GM18867 (cell line): ENCODE measurements at regions not wholly inside any gene's neighbourhood (a gene's known extent, or its start where the extent isn't known, plus 50 kb on each side); places are given as distances from the start of the nearest gene placed in this dataset.

Experiments
- ATAC-seq: cut with Tn5 transposase; IDR thresholded peaks from one replicate; pipeline ENCODE4 v1.9.1; 2021; ENCODE audit warnings: mild to moderate bottlenecking, moderate library complexity; ENCODE audit not compliant: unreplicated experiment

GRCh38 chr20:22470620-22471026, 113.7 kb downstream of the FOXA2 start:
- no peak for ATAC-seq

GRCh38 chr20:22466447-22467171, 117.8 kb downstream of the FOXA2 start:
- no peak for ATAC-seq

GRCh38 chr20:22465622-22466446, 118.5 kb downstream of the FOXA2 start:
- ATAC-seq: no peak

DNA sequence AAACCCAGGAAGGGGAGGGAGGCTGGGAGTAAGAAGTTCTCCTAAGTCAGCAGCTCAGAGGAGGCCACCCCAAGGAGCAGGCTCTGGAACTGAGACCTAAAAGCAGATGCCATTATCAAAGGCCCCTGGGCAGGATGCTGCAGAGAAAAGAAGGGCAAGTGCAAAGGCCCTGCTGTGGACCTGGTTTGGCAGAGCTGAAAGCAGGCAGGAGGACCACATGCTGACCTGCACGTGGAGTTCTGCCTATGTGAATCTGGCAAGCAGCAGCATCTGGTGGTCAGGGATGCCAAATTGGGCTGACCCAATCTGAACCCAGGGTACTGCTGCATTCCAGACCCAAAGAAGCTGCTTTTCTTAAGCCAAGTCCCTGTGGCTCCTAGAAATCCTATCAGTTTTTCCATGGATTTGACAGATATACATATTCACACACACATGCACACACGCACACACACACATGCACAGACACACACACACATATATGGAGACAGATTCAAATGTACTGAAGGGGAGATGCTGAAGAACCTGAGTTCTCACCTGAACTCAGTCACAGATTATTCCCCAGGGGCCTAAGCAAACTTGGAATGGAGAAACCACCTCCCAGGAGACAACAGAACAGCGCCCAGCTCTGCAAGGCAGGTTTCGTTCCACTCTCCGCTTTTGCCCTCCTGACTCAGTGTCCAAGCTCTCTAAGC, 119.9 kb downstream of the FOXA2 start:
- ATAC-seq: no peak

DNA sequence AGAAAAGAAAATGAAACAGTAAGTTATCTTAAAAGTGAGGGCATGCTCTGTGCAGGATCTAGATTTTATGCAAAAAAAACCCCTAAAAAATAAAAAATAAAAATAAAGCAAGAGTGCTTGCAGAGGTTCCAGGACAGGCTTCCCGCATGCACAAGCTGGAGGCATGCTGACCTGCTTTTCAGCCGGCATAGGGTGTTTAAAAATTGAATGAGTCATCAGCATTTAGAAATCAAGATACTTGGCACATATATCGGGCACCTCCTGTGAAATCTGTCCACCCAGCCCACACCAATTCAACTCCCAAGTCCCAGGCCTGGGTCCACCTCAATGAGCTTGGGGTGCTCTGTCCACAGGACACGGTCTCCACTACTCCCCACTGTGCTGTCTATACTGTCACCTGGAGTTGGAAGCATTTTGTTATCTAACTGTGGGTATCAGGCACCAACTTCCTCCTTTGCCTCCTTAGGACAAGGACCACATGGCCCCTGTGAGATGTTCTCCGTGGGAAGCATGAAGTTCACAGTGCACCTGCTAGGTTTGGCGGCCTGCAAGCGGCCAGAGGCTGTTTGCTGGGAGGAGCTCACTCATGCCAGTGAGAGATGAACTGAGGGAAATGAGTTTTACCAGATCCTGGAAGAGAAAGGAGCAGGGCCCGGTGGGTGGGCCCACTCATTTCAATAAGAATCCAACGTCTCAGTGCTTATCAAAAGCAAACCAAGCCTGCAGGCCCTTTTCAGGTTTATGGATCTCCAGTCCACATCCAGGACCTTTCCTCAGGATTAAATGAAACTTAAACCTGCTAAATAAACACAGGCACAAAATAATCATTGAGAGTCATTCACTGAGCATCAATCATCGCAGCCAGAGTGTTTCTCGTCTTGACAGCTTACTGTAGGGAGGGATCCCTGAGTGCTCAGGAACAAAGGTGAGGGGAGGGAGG, 121.1 kb downstream of the FOXA2 start:
- ATAC-seq: no peak

DNA sequence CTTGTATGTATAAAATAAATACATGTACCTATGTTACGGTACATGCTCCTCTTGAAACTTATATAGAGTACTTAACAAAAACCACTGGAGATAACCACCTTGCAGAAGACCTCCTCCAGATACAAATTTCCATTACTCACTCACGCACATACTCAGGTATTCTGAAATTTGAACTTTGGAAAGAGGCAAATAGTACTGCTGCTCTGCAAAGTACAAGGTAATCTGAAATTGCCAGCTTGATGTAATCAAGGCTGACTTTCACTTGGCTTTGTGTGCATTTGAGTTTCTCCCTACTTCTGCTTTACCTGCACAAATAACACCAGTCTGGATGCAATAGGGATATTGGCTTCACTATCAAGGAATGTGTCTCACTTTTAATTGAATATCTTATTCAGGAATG, 123.6 kb downstream of the FOXA2 start:
- ATAC-seq: no peak

DNA sequence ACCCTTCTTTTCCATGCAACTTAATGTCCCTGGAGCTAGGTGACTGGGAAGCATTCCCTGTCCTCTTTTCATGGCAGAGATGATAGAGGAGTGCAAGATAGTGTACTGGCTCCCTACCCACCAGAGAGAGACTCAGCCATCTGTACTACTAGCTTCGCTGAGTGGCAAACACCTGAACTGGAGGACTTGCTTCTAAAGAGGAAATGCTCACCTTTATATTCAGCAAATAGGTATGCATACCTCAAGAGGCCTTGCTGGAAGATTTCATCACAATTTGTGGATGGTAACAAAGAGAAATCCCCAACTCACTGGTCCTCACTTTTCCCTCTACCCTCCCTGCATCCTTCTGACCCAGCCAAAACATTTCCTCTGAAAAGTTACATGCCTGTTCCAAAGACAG, 124.1 kb downstream of the FOXA2 start:
- no peak for ATAC-seq

GRCh38 chr20:22459754-22460153, 124.6 kb downstream of the FOXA2 start:
- no peak for ATAC-seq

- ATAC-seq: no peak
Measured at GRCh38 chr20:22456109-22456508, 128.3 kb downstream of the FOXA2 start.

DNA sequence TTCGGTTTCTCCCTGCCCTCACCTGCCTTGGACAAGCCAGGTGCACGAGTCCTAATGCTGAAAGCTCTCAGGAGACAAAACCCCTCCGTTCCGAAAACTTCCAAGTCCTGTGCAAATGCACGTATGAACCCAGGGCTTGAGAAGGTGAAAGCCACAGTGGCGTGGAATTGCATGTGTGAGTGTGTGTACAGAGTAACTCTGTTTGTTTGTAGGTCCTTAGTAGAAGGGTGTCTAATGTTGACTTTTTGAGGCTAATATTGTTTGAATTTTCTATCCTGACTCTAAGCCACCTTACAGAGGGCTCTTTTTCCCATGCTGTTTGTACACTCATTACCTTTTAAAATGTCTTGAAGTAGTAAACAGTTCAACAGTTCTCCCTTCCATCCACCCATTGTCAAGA, 129.1 kb downstream of the FOXA2 start:
- ATAC-seq: no peak

DNA sequence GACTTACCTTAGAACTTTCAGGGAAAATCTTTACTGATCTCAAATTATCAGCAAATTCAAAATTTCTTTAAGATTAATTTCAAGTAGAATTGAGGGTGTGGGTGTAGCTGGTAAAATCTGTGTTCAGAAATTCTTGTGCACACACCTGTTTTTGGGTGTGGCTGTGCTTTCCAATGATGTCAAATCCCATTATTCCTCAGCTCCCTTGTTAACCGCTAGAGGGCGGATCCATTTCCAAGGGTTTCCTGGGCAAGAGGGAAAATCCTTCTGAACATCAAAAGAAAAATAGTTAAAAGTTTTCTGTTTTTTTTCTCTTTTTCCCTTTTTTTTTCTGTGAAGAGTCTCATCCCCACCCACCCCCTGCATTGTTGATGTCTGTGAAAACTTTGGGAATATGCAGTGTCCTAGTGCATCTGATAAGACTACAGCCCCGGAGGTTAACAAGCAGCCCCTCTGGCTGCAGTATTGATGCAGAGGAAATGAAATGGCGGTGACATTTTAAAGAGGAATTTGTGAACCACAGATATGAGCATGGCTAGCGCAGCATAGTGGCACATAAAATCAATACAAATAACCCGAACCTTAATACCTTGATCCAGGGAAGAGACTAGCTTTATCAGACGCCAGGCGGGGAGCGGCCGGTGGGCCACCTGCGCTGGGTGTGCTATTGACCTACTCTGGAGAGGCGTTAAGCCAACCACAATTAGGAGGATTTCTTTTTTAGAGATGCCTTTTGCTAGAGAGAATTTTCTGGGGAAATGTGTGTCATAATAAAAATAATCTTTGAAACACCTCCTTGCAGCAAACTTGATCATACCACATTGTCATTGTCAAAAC, 130.9 kb downstream of the FOXA2 start:
- ATAC-seq: no peak

GRCh38 chr20:22452442-22453011, 131.8 kb downstream of the FOXA2 start:
- ATAC-seq: no peak

DNA sequence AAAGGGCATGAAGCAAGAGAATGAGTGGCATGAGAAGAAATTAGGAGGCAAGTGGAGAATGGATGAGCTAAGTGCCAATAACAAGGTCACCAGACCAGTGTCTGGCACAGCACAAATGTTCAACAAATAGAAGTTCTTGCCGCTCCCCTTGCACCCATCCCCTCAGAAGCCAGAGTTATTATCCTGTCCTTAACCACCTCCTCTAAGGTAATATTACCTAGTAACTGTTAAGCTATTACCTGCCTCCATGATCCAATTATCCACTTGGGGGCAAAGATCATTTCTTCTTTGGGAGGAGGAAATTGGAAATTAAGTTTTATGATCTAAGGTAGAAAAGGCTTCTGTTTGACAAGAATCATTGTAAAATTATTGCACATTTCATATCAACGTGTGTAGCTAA, 133.8 kb downstream of the FOXA2 start:
- no peak for ATAC-seq

DNA sequence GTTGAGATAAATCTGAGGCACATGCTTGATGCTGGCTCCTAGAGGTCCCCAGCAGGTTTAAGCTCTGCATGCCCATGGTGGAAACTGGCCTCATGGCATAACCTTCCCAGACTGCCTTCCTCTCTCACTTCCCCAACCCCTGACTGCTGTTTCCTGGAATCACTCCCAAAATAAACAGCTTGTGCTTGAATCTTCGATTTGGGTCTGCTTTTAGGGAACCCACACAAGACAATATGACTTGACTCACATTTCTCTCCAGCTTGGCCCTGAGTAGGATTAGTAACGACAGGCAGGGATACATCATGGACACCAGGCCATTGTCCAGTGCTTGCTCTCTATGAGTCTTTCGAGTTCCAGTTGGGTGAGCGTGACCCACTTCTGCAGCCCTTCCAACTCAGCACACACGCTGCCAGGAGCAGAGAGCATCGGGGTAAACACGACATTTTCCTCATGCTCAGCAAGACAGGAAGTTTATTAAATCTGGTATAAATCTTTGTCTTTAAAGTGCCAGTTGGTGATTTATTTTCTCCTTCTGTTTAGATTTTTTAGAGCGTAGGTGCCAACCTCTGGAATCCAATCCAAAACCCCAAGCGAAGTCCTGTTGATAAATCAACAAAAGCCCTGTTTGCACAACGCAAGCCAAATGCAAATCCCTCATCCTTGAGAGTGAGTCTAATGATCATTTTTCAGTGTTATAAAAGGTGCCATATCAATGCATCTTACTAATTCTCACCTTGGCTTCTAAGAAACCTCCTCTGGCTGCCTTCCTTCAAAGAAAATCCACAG, 135.0 kb downstream of the FOXA2 start:
- no peak for ATAC-seq

DNA sequence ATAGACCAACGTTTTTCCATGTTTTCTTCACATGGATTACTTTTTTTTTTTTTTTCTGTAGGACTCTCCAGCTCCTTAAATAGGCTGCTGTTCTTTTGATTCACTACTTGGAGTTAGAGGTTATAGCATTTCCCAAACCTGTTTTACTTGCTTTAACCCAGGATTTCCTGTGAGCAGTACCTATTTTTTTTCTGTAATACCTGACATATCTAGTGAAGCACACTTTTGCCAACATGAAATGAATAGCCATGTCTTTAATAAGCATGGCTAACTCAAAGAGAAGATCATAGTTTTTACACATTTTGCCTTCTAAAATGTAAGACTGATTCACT, 137.0 kb downstream of the FOXA2 start:
- no peak for ATAC-seq

DNA sequence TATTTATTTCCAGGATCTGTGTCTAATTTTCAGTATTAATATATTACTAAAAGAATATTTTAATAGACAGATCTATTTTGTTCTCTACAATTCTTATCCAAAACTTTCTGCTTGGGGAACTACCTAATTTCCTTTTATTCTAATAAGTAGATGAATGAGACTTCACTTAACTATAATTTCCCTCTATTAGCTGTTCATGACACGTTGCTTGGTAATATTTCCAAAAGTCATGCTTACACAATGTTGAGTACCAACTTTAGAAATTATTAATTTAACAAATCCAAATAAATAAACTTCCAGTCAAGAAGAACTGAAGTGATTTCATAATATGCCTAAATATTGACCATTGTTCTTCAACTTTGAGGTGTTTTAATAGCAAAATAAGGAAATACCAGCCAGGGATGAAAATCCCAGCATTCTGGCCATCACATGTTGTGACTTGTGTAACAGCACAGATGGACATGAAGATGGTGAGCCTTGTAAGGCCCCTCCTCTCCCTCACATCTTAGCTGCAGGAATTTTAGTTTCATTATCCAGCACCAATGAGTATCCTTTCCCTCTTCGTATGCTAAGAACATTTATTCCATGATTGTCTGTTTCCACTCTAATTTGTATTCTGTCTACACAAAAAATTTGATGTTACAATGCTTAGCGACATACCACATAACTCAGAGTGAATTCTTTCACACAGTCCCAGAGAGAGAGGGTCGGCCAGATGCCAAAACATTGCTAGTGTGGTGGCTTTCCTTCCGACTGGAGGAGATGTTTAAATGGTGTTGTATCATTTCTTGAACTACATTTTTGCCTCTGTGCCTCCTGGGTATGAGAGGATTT, 137.5 kb downstream of the FOXA2 start:
- no peak for ATAC-seq

DNA sequence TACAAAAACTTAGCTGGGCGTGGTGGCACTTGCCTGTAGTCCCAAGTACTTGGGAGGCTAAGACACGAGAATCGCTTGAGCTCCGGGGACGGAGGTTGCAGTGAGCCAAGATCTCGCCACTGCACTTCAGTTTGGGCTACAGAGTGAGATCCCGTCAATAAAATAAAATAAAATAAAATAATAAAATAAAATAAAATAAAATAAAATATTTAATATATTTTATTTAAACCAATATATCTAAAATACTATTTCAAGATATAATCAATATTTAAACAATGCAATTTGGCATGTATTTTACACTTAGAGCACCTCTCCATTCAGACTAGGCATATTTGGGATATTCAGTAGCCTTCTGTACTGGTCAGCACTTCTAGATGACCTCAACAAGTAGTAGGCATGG, 142.1 kb downstream of the FOXA2 start:
- ATAC-seq: no peak

GRCh38 chr20:22438926-22439325, 145.4 kb downstream of the FOXA2 start:
- ATAC-seq: no peak
